Chondrocyte (in vitro differentiated cells): ENCODE measurements at regions not wholly inside any gene's neighbourhood (a gene's known extent, or its start where the extent isn't known, plus 50 kb on each side); places are given as distances from the start of the nearest gene placed in this dataset.

Source experiments
- DNase-seq: peaks from one replicate; pipeline ENCODE4 v3.0.0; 2021; ENCODE audit warnings: mixed read lengths, low spot score
- H3K27ac Mint-ChIP-seq: one replicate; pipeline ENCODE4 v1.8.0; 2021; ENCODE audit warnings: mild to moderate bottlenecking, moderate library complexity, mixed read lengths; ENCODE audit not compliant: unreplicated experiment
- H3K27me3 Mint-ChIP-seq: 2 replicates; pipeline ENCODE4 v1.8.0; 2021; ENCODE audit warnings: low read depth, mixed read lengths
- H3K36me3 Mint-ChIP-seq: 2 replicates; pipeline ENCODE4 v1.8.0; 2021; ENCODE audit warnings: low read depth, mixed read lengths
- H3K4me1 Mint-ChIP-seq: 2 replicates; pipeline ENCODE4 v1.8.0; 2021; ENCODE audit warnings: low read depth, mild to moderate bottlenecking, mixed read lengths
- H3K4me3 Mint-ChIP-seq: one replicate; pipeline ENCODE4 v1.8.0; 2021; ENCODE audit warnings: mild to moderate bottlenecking, moderate library complexity, mixed read lengths; ENCODE audit not compliant: unreplicated experiment
- H3K9me3 Mint-ChIP-seq: 2 replicates; pipeline ENCODE4 v1.8.0; 2021; ENCODE audit warnings: low read depth, mixed read lengths
- CTCF ChIP-seq: fragments of 200-600 bp; sonication (generic); IDR thresholded peaks from 2 replicates; pipeline ENCODE4 v1.5.0; 2021; ENCODE audit warnings: antibody characterized with exemption, mild to moderate bottlenecking, moderate library complexity

- DNase-seq = no peak
- Mint-ChIP-seq H3K9me3 (peaks cover 5% of the 10 kb centered on the region), H3K27me3 (peaks cover 2% of the 10 kb centered on the region), H3K36me3 (no peaks in the 10 kb centered on the region), H3K4me1 (no peaks in the 10 kb centered on the region), H3K4me3 (no peak overlapping the region), H3K27ac (no peak overlapping the region)
- TF ChIP-seq CTCF = no peak
These were observed 386.3 kb upstream of the CHAC2 start for GRCh38 chr2:53381271-53381670.

GRCh38 chr2:53379547-53379946, 388.1 kb upstream of the CHAC2 start:
- H3K27me3 Mint-ChIP-seq = peaks cover 2% of the 10 kb centered on the region
- no peaks in the 10 kb centered on the region for H3K4me1 Mint-ChIP-seq
- DNase-seq = no peak
- peaks cover 15% of the 10 kb centered on the region for H3K9me3 Mint-ChIP-seq
- H3K4me3 Mint-ChIP-seq = no peak overlapping the region
- no peak overlapping the region for H3K27ac Mint-ChIP-seq
- no peak for TF ChIP-seq CTCF
- no peaks in the 10 kb centered on the region for H3K36me3 Mint-ChIP-seq

GRCh38 chr2:53378791-53379190, 388.8 kb upstream of the CHAC2 start:
- Mint-ChIP-seq H3K9me3 (peaks cover 15% of the 10 kb centered on the region), H3K4me3 (no peak overlapping the region), H3K36me3 (no peaks in the 10 kb centered on the region), H3K27ac (no peak overlapping the region), H3K27me3 (peaks cover 2% of the 10 kb centered on the region), H3K4me1 (no peaks in the 10 kb centered on the region)
- no peak for TF ChIP-seq CTCF
- DNase-seq = no peak

- Mint-ChIP-seq H3K27ac (no peak overlapping the region), H3K36me3 (no peaks in the 10 kb centered on the region), H3K9me3 (peaks cover 15% of the 10 kb centered on the region), H3K4me1 (no peaks in the 10 kb centered on the region), H3K4me3 (no peak overlapping the region), H3K27me3 (peaks cover 10% of the 10 kb centered on the region)
- TF ChIP-seq CTCF = no peak
- no peak for DNase-seq
These were observed 394.5 kb upstream of the CHAC2 start for GRCh38 chr2:53373126-53373525.

GRCh38 chr2:53366543-53366942, 401.1 kb upstream of the CHAC2 start:
- Mint-ChIP-seq H3K27ac (no peak overlapping the region), H3K27me3 (peaks cover 2% of the 10 kb centered on the region), H3K4me1 (no peaks in the 10 kb centered on the region), H3K9me3 (peaks cover 7% of the 10 kb centered on the region), H3K36me3 (no peaks in the 10 kb centered on the region), H3K4me3 (no peak overlapping the region)
- TF ChIP-seq CTCF = no peak
- DNase-seq = no peak
